GM18951 (cell line): ENCODE measurements at regions not wholly inside any gene's neighbourhood (a gene's known extent, or its start where the extent isn't known, plus 50 kb on each side); places are given as distances from the start of the nearest gene placed in this dataset.

ENCODE experiments used
- POLR2A ChIP-seq: IDR thresholded peaks from 4 replicates; pipeline ENCODE4 v1.6.1; 2011; ENCODE audit warnings: mild to moderate bottlenecking; ENCODE audit not compliant: insufficient read length, insufficient read depth; ENCODE audit errors: extremely low read depth
- in situ Hi-C: fragments of 300-500 bp; cut with MboI; formaldehyde crosslinking; loops from one replicate; pipeline ENCODE4 v1.12.0; 2022; ENCODE audit warnings: low sequenced_read_pairs, mixed read lengths, inconsistent platforms; ENCODE audit not compliant: unreplicated experiment

DNA sequence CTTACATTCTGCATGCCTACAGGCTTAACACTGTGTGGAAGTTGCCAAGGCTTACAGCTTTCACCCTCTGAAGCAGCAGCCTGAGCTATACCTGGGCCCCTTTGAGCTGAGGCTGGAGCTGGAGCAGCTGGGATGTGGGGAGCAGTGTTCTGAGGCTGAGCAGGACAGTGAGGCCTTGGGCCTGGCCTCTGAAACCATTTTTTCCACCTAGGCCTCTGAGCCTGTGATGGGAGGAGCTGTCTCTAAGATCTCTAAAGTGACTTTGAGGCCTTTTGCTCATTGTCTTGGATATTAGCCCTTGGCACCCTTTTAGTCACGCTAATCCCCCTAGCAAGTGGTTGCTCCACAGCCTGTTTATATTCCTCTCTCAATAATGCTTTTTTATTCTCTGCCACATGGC is 59.9 kb upstream of the ZBED5 start:
- no peak for TF ChIP-seq POLR2A
- in situ Hi-C loops: no loop called here

DNA sequence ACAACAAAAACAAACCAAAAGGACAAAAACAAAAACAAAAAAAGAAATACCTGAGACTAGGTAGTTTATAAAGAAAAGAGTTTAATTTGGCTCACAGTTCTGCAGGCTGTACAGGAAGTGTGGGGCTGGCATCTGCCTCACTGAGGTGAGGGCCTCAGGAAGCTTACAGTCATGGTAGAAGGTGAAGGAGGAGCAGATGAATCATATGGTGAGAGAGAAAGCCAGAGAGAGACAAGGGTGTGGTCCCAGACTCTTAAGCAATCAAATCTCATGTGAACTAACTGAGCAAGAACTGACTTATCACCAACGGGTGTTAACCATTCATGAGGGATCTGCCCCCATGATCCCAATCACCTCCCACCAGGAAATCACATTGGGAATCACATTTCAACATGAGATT is 58.8 kb upstream of the ZBED5 start:
- in situ Hi-C loops: no loop called here
- no peak for TF ChIP-seq POLR2A

DNA sequence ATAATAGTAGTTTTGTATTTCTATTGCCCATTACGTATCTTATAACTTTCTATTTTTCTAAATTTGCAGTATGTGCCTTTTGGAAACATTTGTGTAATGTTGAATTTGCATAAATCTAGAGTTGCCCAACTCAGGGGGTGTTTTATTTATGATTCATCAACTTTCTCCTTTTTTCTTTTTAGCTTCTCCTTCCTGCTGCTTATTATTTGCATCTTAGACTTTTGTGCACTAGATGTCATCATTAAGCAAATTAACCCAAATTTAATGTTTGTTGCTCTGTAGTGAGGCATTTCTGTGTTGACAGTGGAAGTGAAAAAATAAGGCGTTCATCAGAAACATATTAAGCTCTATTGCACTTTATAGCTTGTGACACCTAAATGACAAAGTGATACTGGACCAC is 56.2 kb upstream of the ZBED5 start:
- TF ChIP-seq POLR2A: no peak
- in situ Hi-C loops: no loop called here

DNA sequence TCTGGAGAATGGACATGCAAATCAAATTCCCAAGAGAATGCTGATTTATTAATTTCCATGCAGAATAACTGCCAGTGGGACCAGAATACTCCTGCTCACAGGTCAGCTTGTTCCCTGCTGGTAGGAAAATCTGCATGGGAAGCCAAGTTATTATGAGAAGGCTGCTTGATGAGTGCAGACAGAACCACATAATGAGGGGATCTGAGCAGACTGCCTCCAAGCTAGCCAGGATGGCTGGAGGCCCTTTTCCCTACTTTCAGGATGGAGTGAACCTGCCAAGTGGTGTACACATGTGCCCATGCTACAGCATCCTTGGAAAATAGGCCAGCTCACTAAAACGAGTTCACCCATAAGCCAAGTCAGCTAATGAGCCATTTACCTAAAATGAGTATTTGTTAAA is 55.2 kb upstream of the ZBED5 start:
- in situ Hi-C loops: no loop called here
- TF ChIP-seq POLR2A: no peak

DNA sequence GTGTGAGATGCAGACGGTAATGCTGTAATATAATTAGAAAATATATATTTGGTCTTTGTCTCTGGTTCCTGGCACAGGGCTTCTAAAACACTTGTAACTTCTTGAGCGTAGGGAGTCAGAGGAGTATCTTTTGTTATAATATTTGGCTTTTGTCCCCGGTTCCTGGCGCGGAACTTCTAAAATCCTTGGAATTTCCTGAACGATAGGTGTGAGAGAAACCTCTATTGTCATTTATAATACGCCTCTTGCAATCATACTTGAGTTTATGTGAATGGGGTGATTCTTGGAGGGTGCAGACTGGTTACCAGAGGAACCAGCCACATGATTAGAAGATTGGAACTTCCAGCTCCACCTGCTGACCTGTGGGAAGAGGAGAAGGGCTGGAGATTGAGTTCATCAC is 54.1 kb upstream of the ZBED5 start:
- in situ Hi-C loops: no loop called here
- no peak for TF ChIP-seq POLR2A

DNA sequence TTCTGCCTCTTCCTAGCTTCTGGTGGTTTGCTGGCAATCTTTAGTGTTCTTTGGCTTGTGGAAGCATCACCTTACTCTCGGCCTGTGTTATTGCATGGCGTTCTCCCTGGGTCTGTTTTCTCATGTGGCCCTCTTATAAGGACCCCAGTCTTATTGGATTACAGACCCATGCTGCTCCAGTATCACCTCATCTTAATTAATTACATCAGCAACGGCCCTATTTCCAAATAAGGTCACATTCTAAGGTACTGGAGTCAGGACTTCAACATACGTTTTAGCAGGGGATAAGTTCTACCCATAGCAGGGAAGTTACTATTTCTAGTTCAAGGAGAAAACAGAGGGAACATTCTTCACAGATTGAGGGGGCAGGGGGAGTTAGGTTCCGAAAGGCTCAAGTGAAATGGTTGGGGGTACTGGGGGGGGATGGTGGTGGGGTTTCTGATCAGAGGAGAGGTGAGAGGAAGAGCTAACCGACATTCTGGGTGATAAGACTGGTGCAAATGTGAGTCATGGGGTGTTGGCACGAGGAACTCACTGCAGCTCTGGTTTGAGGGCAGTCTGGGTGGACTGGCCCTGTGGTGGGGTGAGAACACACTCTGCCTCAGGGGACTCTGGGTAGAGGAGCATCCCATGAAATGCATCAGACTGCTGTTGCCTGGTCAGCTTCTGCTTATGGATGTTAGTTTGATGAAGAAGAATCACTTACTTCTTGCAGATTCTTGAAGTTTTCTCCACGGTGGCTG is 51.5 kb upstream of the ZBED5 start:
- no peak for TF ChIP-seq POLR2A
- in situ Hi-C loops: no loop called here

DNA sequence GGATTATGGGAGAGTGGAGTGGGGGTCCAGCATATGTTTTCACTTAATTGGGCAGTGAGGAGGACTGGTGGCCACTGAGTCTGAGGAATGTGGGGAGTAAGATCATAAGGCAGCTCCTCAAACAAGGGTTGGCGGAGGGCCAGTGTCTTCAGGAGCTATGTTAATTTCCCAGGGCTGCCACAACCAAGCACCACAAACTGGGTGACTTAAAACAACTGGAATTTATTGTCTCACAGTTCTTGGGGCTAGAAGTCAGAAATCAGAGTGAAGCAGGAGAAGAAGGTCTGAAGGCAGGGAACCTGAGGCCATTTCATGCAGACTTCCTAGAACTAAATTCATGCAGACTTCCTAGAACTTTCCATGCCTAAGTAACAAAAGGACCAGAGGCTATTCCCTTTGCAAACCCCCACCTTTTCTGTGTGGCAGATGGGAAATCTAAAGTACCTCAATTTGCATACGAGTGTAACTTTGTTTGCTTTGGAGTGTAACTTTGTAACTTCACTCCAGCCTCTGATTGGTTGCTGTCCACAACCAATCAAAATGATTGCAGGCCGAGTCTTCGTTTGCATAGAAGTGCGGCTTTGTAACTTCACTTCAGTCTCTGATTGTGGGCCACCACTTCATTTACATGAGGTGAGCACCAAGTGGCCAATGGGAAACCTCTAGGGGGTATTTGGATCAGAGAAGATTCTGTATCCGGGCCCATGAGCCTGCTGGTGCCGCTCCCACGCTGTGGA is 50.5 kb upstream of the ZBED5 start:
- in situ Hi-C loops: no loop called here
- no peak for TF ChIP-seq POLR2A
